Heart left ventricle (tissue), 16 donors: ENCODE measurements at regions not wholly inside any gene's neighbourhood (a gene's known extent, or its start where the extent isn't known, plus 50 kb on each side); places are given as distances from the start of the nearest gene placed in this dataset.

Experiments used
- ATAC-seq, 4 donors: fragments of 200-7000 bp; cut with Tn5 transposase; one replicate each; pipeline ENCODE4 v1.9.1; 2020 to 2022; ENCODE audit warnings: moderate library complexity in 4 of 4, mild to moderate bottlenecking in 3 of 4, moderate number of reproducible peaks in 1 of 4
- DNase-seq, 5 donors: peaks; one replicate each; pipeline ENCODE4 v3.0.0-alpha.2; 2020
- H3K27ac ChIP-seq, 12 donors: fragments of 200-600 bp; sonication (generic) in 4 of 12; one replicate each; pipeline versions ENCODE4 v1.5.0 to v1.8.0; 2016 to 2022; ENCODE audit warnings: mild to moderate bottlenecking in 2 of 12
- H3K27me3 ChIP-seq, 9 donors: fragments of 200-600 bp; sonication (generic) in 2 of 9; one replicate each; pipeline versions ENCODE4 v1.5.1 to v1.8.0; 2016 to 2022; ENCODE audit warnings: mild to moderate bottlenecking in 3 of 9
- H3K36me3 ChIP-seq, 9 donors: fragments of 200-600 bp; sonication (generic) in 2 of 9; one replicate each; pipeline versions ENCODE4 v1.5.0 to v1.8.0; 2018 to 2022; ENCODE audit warnings: mild to moderate bottlenecking in 2 of 9
- H3K4me1 ChIP-seq, 12 donors: fragments of 200-600 bp; sonication (generic) in 4 of 12; one replicate each; pipeline versions ENCODE4 v1.5.0 to v1.8.0; 2016 to 2022; ENCODE audit warnings: mild to moderate bottlenecking in 3 of 12
- H3K4me3 ChIP-seq, 12 donors: fragments of 200-600 bp; sonication (generic) in 4 of 12; one replicate each; pipeline versions ENCODE4 v1.5.0 to v1.8.0; 2017 to 2022; ENCODE audit warnings: mild to moderate bottlenecking in 9 of 12, moderate library complexity in 4 of 12
- H3K9me3 ChIP-seq, 12 donors: fragments of 200-600 bp; sonication (generic) in 4 of 12; one replicate each; pipeline versions ENCODE4 v1.5.0 to v1.8.0; 2016 to 2022; ENCODE audit warnings: mild to moderate bottlenecking in 1 of 12
- POLR2A ChIP-seq, 2 donors: fragments of 450-650 bp; IDR thresholded peaks; one replicate each; pipeline ENCODE4 v1.6.1; 2017; ENCODE audit warnings: antibody characterized with exemption in 2 of 2, mild to moderate bottlenecking in 2 of 2, moderate library complexity in 2 of 2
- WGBS, 4 donors: extraction: QIAGEN DNeasy Blood & Tissue Kit in 2 of 4; methylation state at CpG; one replicate each; pipeline versions ENCODE4 v1.1.5 to v1.1.7; 2013 to 2018; 5-methylcytosine and 5-hydroxymethylcytosine counted together
- intact Hi-C, 10 donors: fragments of 100-400 bp; cut with DNase I; formaldehyde crosslinking; loops; one replicate each; pipeline versions ENCODE4 v1.11.1 to v1.14.2; 2022
- TF ChIP-seq, protein P1 (sequence below), 12 donors: fragments of 200-600 bp; sonication (generic) in 4 of 12; IDR thresholded peaks; one replicate each; pipeline versions ENCODE4 v1.5.0 to v1.8.0; 2018 to 2022; ENCODE audit warnings: antibody characterized with exemption in 12 of 12, mild to moderate bottlenecking in 5 of 12
- donor health status: ischemic (EF 13 %, LVEDD 7.1; RV severe dilation, severe dysfunction).
- donor health status: healthy with polysubstance abuse.
- donor health status: DM: no; HTN: yes; CAD: no.
- donor health status: DM: no; HTN: no; CAD: no.
- donor health status: ischemic (EF 25% LVEDD 6.9; RV normal size, moderate dysfunction).
- donor health status: ischemic (EF 25% LVEDD 5.7; RV mildly dilated, moderate dysfunction).
- donor health status: healthy.
- donor health status: DM: yes; HTN: yes; CAD: no.
- donor health status: ischemic (EF 35%, LVEDD 5.7; RV mildly dilated, moderate dysfunction).
- donor health status: nonischemic (EF 11% LVEDD 7.7; RV severe dilation, severe dysfunction).
- donor health status: DM: yes; HTN: yes; CAD: no.
- donor health status: PGD.
- donor health status: ischemic (EF 29% LVEDD 5.4; RV normal size, mild dysfunction).
- donor health status: nonischemic (EF 23%, LVEDD 6.1; RV moderate dilation, normal function).

DNA sequence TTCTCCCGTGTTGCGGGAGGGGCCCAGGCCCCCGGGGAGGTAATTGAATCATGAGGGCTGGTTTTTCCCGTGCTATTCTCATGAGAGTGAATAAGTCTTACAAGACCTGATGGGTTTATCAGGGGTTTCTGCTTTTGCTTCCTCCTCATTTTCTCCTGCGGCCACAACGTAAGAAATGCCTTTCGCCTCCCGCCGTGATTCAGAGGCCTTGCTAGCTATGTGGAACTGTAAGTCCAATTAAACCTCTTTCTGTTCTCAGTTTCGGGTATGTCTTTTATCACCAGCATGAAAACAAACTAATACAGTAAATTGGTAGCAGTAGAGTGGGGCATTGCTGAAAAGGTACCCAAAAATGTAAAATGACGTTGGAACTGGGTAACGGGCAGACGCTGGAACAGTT lies 1035.1 kb downstream of the DTWD2 start:
- no peak for ATAC-seq
- H3K4me3 ChIP-seq = no peak overlapping the region
- TF ChIP-seq, protein P1, sequence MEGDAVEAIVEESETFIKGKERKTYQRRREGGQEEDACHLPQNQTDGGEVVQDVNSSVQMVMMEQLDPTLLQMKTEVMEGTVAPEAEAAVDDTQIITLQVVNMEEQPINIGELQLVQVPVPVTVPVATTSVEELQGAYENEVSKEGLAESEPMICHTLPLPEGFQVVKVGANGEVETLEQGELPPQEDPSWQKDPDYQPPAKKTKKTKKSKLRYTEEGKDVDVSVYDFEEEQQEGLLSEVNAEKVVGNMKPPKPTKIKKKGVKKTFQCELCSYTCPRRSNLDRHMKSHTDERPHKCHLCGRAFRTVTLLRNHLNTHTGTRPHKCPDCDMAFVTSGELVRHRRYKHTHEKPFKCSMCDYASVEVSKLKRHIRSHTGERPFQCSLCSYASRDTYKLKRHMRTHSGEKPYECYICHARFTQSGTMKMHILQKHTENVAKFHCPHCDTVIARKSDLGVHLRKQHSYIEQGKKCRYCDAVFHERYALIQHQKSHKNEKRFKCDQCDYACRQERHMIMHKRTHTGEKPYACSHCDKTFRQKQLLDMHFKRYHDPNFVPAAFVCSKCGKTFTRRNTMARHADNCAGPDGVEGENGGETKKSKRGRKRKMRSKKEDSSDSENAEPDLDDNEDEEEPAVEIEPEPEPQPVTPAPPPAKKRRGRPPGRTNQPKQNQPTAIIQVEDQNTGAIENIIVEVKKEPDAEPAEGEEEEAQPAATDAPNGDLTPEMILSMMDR (IDR thresholded peaks at IDR 0.05) = no peak
- no peak for TF ChIP-seq POLR2A (IDR thresholded peaks at IDR 0.05)
- DNase-seq = no peak
- H3K36me3 ChIP-seq = no peaks in the 10 kb centered on the region
- H3K9me3 ChIP-seq = no peaks in the 10 kb centered on the region
- intact Hi-C loops = no loop called here
- WGBS, 4 donors = 93 to 95% (median 94%) methylated on average over 13 of the region's 13 CpGs
- H3K27ac ChIP-seq = no peak overlapping the region
- no peaks in the 10 kb centered on the region for H3K27me3 ChIP-seq
- no peaks in the 10 kb centered on the region for H3K4me1 ChIP-seq

DNA sequence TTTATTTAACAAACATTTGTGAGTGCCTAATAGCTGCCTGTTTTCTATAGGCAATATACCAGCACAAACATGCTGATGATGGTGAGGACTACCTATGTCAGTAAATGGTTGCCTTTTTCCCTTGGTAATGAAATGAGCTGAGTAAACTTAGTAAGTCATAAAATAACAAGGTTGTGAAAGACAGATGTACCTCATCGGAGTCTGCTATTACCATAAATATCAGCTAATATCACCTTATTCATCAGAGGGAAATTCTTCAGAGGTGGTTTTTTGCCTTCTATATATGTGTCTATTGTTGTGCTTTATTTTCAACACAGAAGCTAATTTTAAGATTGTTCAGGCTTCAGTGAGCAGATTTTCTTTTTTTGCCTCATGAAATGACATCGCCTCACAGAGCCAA lies 1040.5 kb downstream of the DTWD2 start:
- peaks cover 0 to 4% (median 0%) of the 10 kb centered on the region in 12 donors for H3K4me1 ChIP-seq
- no peak overlapping the region for H3K27ac ChIP-seq
- 93 to 99% (median 96%) methylated on average over 2 of the region's 2 CpGs for WGBS, 4 donors
- H3K27me3 ChIP-seq = no peaks in the 10 kb centered on the region
- intact Hi-C loops = no loop called here
- DNase-seq (no peak), ATAC-seq (no peak)
- TF ChIP-seq, protein P1 (IDR thresholded peaks at IDR 0.05) = no peak
- no peak for TF ChIP-seq POLR2A (IDR thresholded peaks at IDR 0.05)
- no peaks in the 10 kb centered on the region for H3K36me3 ChIP-seq
- H3K9me3 ChIP-seq = no peaks in the 10 kb centered on the region
- no peak overlapping the region for H3K4me3 ChIP-seq

DNA sequence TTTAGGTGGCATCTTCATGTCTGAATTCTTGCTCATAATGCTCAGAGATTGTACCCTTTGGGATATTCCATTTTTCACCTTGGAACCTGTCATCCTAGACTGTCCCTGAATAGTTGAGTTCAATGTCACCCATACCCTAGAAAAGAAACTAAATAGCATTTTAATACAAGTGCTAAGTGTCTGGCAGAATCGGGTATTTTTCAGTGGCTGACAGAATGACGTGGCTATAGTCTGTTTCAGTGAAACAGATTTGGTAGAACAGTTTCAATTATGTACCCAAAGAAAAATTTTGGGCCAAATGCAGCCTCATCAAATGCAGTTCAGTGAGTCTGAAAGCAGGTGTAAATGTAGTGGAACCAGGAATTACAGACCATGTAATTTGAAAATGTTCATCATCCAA lies 1041.2 kb downstream of the DTWD2 start:
- Histone ChIP-seq H3K27me3 (no peaks in the 10 kb centered on the region), H3K36me3 (no peaks in the 10 kb centered on the region), H3K27ac (no peak overlapping the region), H3K4me3 (no peak overlapping the region), H3K9me3 (no peaks in the 10 kb centered on the region), H3K4me1 (peaks cover 0 to 4% (median 0%) of the 10 kb centered on the region in 12 donors)
- intact Hi-C loops = no loop called here
- TF ChIP-seq, protein P1 (IDR thresholded peaks at IDR 0.05) = no peak
- no peak for TF ChIP-seq POLR2A (IDR thresholded peaks at IDR 0.05)
- WGBS, 4 donors = 82 to 98% (median 88%) methylated on average over 2 of the region's 2 CpGs
- ATAC-seq = no peak
- no peak for DNase-seq

DNA sequence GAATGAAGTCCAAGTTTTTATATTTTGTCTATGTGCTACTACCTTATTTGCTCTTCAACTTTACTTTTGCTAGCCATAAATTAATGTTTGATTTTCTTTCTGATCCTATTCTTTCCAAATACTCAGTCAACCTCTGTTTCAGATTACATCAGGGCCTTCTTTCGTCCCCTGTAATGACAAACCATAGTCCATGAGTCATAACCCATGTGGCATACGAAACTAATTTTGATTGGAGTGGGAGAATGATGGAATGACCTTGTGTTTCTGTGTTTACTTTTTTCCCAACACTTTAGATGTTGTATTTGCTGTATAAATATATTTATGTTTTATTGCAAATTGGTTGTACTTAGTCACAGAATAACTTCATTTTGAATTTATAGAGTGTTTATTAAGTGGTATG lies 1043.1 kb downstream of the DTWD2 start:
- no peaks in the 10 kb centered on the region for H3K27me3 ChIP-seq
- H3K4me1 ChIP-seq = peaks cover 0 to 4% (median 0%) of the 10 kb centered on the region in 12 donors
- no peak for ATAC-seq
- TF ChIP-seq, protein P1 (IDR thresholded peaks at IDR 0.05) = no peak
- TF ChIP-seq POLR2A (IDR thresholded peaks at IDR 0.05) = no peak
- no peaks in the 10 kb centered on the region for H3K36me3 ChIP-seq
- no peak overlapping the region for H3K27ac ChIP-seq
- H3K9me3 ChIP-seq = peaks cover 0 to 14% (median 3%) of the 10 kb centered on the region in 12 donors
- no peak overlapping the region for H3K4me3 ChIP-seq
- intact Hi-C loops = no loop called here
- no peak for DNase-seq
- WGBS, 4 donors = 84 to 91% (median 88%) methylated on average over 2 of the region's 2 CpGs
